ENCODE measurements at regions not wholly inside any gene's neighbourhood (a gene's known extent, or its start where the extent isn't known, plus 50 kb on each side); places are given as distances from the start of the nearest gene placed in this dataset.

GRCh38 chr1:239893127-239893731, 198.5 kb upstream of the FMN2 start:
- Histone ChIP-seq H3K4me2 (ENCODE audit: low read length) (no peak overlapping the region), H4K20me1 (ENCODE audit: insufficient read depth, low read length) (no peaks in the 10 kb centered on the region), H3K9me2 (ENCODE audit: insufficient read depth, low read length) (no peaks in the 10 kb centered on the region), H3K4me3 (ENCODE audit: low read depth, low read length, poor library complexity, severe bottlenecking) (no peak overlapping the region), H3K27ac (ENCODE audit: low read depth, low read length, poor library complexity, severe bottlenecking) (no peak overlapping the region), H2AFZ (ENCODE audit: low read length) (no peak overlapping the region), H3K9me3 (ENCODE audit: low read length) (no peaks in the 10 kb centered on the region), H3K36me3 (ENCODE audit: insufficient read depth, low read length) (no peaks in the 10 kb centered on the region), H3K79me2 (ENCODE audit: insufficient read depth, low read depth, low read length) (no peaks in the 10 kb centered on the region), H3K4me1 (ENCODE audit: insufficient read depth, low read length, poor library complexity, severe bottlenecking) (no peaks in the 10 kb centered on the region)
- CTCF ChIA-PET (ENCODE audit: unreplicated experiment) = no interaction called here
- BruUV-seq (replicated peaks) = no TSS peak
- no peak for DNase-seq (ENCODE audit: low spot score)
- POLR2A ChIA-PET = interaction anchor here (0.6 kb wide), 1 partner anchor 1629 kb away, joined by 3 read pairs; no protein-coding TSS in a partner anchor
- TF ChIP-seq EZH2phosphoT487 (IDR thresholded peaks at IDR 0.05; ENCODE audit: borderline replicate concordance, low read depth, low read length) (no peak), CTCF (conservative IDR thresholded peaks at IDR 0.05; ENCODE audit: low read length) (no peak)
- intact Hi-C loops (cut with micrococcal nuclease; ENCODE audit: unreplicated experiment) = no loop called here

GRCh38 chr1:239896569-239896968, 195.1 kb upstream of the FMN2 start:
- no TSS peak for BruUV-seq (replicated peaks)
- ChIA-PET POLR2A (no interaction called here), CTCF (ENCODE audit: unreplicated experiment) (no interaction called here)
- no peak overlapping the region for H2AFZ ChIP-seq (ENCODE audit: low read length)
- no peaks in the 10 kb centered on the region for H3K9me2 ChIP-seq (ENCODE audit: insufficient read depth, low read length)
- no peaks in the 10 kb centered on the region for H3K36me3 ChIP-seq (ENCODE audit: insufficient read depth, low read length)
- H3K9me3 ChIP-seq (ENCODE audit: low read length) = no peaks in the 10 kb centered on the region
- no peak overlapping the region for H3K4me2 ChIP-seq (ENCODE audit: low read length)
- TF ChIP-seq CTCF (conservative IDR thresholded peaks at IDR 0.05; ENCODE audit: low read length) (no peak), EZH2phosphoT487 (IDR thresholded peaks at IDR 0.05; ENCODE audit: borderline replicate concordance, low read depth, low read length) (no peak)
- no peaks in the 10 kb centered on the region for H4K20me1 ChIP-seq (ENCODE audit: insufficient read depth, low read length)
- H3K27ac ChIP-seq (ENCODE audit: low read depth, low read length, poor library complexity, severe bottlenecking) = no peak overlapping the region
- DNase-seq (ENCODE audit: low spot score) = no peak
- H3K79me2 ChIP-seq (ENCODE audit: insufficient read depth, low read depth, low read length) = no peaks in the 10 kb centered on the region
- no peak overlapping the region for H3K4me3 ChIP-seq (ENCODE audit: low read depth, low read length, poor library complexity, severe bottlenecking)
- H3K4me1 ChIP-seq (ENCODE audit: insufficient read depth, low read length, poor library complexity, severe bottlenecking) = no peaks in the 10 kb centered on the region
- intact Hi-C loops (cut with micrococcal nuclease; ENCODE audit: unreplicated experiment) = loop anchor here (5.0 kb wide), 2 partner anchors 1644 to 1659 kb away; no protein-coding TSS in a partner anchor

GRCh38 chr1:239896980-239897379, 194.7 kb upstream of the FMN2 start:
- Histone ChIP-seq H3K4me1 (ENCODE audit: insufficient read depth, low read length, poor library complexity, severe bottlenecking) (no peaks in the 10 kb centered on the region), H3K27ac (ENCODE audit: low read depth, low read length, poor library complexity, severe bottlenecking) (no peak overlapping the region), H3K79me2 (ENCODE audit: insufficient read depth, low read depth, low read length) (no peaks in the 10 kb centered on the region), H3K36me3 (ENCODE audit: insufficient read depth, low read length) (no peaks in the 10 kb centered on the region), H2AFZ (ENCODE audit: low read length) (no peak overlapping the region), H3K9me2 (ENCODE audit: insufficient read depth, low read length) (no peaks in the 10 kb centered on the region), H3K4me3 (ENCODE audit: low read depth, low read length, poor library complexity, severe bottlenecking) (no peak overlapping the region), H3K9me3 (ENCODE audit: low read length) (no peaks in the 10 kb centered on the region), H4K20me1 (ENCODE audit: insufficient read depth, low read length) (no peaks in the 10 kb centered on the region), H3K4me2 (ENCODE audit: low read length) (no peak overlapping the region)
- DNase-seq (ENCODE audit: low spot score) = no peak
- POLR2A ChIA-PET = no interaction called here
- CTCF ChIA-PET (ENCODE audit: unreplicated experiment) = no interaction called here
- intact Hi-C loops (cut with micrococcal nuclease; ENCODE audit: unreplicated experiment) = loop anchor here (5.0 kb wide), 2 partner anchors 1645 to 1660 kb away; no protein-coding TSS in a partner anchor
- TF ChIP-seq EZH2phosphoT487 (IDR thresholded peaks at IDR 0.05; ENCODE audit: borderline replicate concordance, low read depth, low read length) = no peak
- TF ChIP-seq CTCF (conservative IDR thresholded peaks at IDR 0.05; ENCODE audit: low read length) = no peak
- no TSS peak for BruUV-seq (replicated peaks)

Data from OCI-LY7 (cell line).